Left colon (tissue), 2 donors: ENCODE measurements at regions not wholly inside any gene's neighbourhood (a gene's known extent, or its start where the extent isn't known, plus 50 kb on each side); places are given as distances from the start of the nearest gene placed in this dataset.

Experiments
- ATAC-seq: fragments of 200-7000 bp; cut with Tn5 transposase; one replicate; pipeline ENCODE4 v1.9.1; 2020; ENCODE audit warnings: mild to moderate bottlenecking, moderate library complexity
- DNase-seq, 2 donors: peaks; one replicate each; pipeline ENCODE4 v3.0.0-alpha.2; 2020
- intact Hi-C, 2 donors: fragments of 100-400 bp; cut with DNase I in 1 of 2; cut with micrococcal nuclease in 1 of 2; formaldehyde crosslinking; loops; one replicate each; pipeline versions ENCODE4 v1.11.2 to v1.14.0; 2022; cut with DNase I, micrococcal nuclease
- donor health status: DM: no; HTN: no; CAD: no.
- donor health status: DM: yes; HTN: yes; CAD: no.

DNA sequence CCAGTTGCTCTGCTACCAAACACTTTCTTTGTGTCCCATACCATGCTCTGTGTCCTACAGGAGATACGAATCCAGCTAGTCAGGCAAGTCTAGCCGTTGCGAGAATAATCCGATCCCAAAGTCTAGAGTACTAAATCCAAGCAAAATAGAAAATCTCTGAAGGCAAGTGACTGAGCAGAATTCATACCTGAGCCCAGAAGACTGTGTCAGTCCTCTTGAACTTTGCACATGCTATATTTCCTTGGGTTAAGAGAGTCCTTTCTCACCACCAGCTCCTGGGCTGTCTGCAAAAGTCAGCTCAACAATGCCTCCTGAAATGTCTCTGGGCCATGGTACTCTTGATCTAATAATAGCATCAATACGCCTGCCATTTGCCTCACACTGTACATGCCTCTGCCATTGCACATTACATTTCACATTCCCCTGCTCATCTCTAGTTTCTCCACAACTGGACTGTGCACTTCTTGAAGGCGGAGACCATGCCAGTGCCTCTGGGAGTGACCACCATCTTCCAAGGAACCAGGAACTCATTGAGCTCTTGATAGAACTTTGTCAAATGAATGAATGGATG lies 265.8 kb upstream of the ID2 start:
- DNase-seq (no peak), ATAC-seq (no peak)
- intact Hi-C loops: no loop called here

DNA sequence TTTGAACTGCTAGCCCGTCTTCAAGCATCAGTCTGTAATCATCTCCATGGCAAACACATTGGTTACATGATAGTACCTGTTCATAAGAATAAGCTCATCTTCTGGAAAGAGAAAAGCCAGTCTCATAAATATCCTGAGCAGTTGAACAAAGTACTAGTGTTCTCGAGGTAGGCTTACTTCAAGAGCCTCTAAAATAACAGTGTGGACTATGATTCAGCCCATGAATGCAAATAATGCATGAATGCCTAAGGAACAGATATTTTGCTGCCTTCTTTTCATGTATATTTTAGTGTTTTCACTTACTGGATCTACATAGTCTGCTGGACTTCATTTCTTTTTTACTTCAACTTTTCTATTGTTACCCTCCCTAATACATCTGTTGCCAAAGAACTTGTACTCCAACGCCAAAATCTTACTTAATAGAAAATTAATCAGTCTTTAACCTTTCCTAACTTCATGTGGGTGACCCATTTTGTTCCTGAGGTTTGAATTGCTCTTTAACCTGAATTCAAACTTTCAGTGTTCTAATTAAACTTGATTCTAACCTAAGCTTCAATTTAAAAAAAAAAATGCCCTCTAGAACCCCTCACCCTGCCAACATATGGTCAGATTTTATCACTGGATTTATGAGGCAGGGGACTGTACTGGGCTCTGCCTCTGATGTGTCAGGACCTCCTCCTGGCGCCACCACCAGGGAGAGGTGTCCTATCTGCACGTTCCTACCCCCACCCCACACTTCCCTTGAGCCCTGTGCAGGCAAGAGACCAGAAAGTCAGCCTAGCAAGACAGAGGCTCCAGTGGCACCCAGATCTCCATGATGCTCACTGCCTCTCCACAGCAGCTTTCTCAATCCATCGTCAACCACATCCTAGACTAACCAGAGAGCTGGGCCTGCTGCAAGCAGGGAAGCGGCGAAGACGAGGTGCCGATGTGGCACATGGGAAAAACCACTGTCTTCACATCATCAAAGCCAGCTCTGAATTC lies 264.7 kb upstream of the ID2 start:
- ATAC-seq (no peak), DNase-seq (no peak)
- intact Hi-C loops: no loop called here

DNA sequence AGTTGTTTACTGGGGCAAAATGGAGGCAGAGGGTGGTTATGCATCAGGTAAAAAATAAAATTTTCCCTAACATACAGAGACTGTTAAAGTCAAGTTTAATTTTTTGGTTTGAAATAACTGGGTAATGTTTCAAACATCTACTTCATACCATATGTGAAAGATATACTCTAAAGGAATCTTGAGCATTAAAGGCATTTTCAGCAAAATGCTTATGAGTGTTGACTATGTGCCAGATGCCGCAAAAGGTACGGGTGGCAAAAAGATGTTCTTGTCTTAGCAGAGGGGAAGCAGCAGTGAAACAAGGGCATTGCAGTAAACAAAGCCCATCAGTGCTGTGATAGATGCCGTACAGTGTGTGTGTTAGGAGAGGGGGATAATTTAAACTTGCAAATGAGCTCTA lies 263.1 kb upstream of the ID2 start:
- no peak for ATAC-seq
- no peak for DNase-seq
- intact Hi-C loops: no loop called here

DNA sequence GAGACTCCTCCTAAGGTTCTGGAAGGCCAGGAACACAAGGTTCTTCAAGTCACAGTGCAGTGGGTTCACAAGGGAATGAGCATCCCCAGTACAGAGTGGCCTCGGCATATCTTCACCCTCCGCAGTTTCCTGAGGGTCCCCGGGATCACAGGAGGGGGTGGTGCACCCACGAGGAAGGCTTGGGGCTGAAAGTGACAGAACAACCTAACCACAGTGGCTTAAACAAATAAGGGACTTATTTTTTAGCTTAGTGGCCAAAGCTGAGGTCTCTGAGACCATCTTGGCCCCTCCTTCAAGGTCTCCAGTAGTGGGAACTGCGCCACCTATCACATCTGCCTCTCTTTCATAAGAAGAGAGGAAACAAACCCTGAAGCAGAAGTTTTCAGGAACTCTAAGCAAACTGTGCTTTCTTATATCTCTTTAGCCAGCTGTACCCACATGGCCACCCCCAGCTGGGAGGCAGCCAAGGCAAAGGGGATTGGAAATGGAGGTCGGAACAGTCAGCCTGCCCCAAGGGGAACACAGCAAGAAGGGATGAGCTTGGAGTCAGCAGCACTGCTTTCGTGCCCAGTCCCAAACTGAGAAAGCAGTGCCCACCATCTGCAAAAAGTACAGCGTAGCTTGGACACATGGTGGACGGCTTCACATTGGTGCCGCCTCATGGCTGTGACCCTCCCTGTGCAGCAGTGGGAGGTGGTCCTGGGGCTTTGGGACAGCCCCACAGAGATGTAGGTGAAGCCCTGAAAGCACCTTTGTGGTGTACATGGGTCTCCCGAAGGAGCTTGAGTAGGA lies 260.0 kb upstream of the ID2 start:
- ATAC-seq (no peak), DNase-seq (no peak)

DNA sequence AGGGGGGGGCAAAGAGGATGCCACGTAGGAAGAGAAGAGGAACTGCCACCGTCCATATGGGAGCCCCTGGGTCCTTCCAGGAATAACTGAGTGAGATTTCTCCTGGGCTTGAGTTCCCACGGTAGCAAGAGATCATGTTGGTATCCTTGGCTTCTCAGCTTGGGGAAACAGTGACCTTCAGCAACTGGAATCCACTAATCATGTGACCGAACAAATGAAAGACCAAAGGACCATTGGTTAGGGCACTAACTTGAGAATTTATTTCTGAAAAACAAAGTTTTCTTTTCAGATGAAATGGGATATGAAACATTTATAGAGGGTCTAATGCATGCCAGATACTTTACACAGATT lies 259.4 kb upstream of the ID2 start:
- ATAC-seq (no peak), DNase-seq (no peak)

More for the DNA sequence above, 260.0 kb upstream of the ID2 start:
- intact Hi-C loops: no loop called here

DNA sequence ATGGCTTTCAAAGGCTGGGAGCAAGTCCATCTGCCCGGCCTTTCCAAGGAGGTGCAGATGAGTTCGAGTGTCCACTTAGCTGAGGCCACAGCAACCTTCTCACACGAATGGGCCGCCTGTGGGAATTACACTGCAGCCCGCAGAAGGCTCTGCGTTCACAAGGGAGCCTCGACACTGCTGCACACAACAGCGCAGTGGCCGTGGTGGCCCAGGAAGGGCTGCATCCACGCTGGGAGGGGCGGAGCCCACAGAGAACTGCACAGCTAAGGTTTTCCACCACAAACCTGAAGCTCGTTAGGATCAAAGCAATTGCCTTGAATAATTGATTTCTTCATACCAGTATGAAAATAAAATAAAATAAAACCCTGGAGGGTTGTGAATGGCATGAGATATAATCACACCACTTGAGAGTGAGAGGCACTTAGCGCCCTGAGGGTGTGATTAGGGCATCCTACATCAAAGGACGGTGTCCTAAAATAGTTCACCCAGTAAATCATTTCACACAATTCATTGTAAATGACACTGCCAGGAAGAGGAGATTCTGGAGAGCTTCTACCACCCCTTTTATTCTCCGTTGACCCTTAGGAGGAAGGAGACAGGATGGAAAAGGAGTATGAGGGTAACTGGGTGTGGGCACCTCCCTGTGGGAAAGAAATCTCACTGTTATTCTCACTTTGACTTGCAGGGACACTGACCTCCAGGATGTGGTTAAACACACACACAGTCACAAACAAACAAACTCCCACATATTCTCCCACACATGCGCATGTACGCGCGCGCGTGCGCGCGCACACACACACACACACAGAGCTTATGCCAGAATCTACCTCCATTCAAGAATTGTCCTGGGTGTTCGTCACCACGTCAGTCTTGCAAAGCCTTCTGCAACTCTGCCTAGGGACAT lies 256.6 kb upstream of the ID2 start:
- DNase-seq (no peak), ATAC-seq (no peak)
- intact Hi-C loops: no loop called here

More for the DNA sequence above, 259.4 kb upstream of the ID2 start:
- intact Hi-C loops: no loop called here

DNA sequence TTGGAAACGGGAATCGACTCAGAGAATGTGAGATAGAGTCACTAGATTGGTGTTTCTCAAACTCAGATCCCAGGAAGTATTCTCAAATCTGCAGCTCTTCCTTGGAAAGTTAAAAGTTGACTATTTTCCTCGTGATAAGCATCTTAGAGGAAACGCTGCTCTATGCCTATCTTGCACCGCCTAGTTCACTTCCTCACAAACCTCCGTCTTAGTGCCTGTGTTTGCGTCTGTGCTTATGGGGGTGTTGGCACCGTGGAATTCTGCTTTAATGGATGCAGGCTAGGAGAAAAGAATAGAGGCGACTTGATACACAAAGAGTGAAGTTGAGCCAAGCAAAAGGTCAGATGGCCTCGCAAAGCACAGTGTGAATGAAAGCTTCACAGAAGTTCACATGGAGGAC lies 255.3 kb upstream of the ID2 start:
- ATAC-seq: no peak
- no peak for DNase-seq

DNA sequence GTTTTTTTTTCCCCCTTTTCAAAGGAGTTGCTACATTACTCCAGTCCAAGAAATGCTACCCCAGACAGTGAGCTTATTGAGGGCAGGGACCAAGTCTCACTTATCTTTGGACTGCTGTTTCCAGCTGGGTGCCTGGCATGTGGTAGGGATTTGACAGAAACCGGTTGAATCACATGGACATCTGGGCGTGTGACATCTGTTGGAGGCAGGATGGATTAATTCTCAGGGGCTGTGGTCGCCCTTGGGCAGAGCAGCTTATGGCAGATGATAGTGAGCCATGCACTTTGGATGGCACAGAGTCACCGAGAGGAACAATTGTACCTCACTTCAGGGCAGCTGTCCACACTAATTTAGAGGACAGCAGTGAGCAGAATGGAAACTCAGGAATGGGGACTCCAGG lies 254.6 kb upstream of the ID2 start:
- ATAC-seq (no peak), DNase-seq (no peak)
- intact Hi-C loops: no loop called here

More for the DNA sequence above, 255.3 kb upstream of the ID2 start:
- intact Hi-C loops: no loop called here

DNA sequence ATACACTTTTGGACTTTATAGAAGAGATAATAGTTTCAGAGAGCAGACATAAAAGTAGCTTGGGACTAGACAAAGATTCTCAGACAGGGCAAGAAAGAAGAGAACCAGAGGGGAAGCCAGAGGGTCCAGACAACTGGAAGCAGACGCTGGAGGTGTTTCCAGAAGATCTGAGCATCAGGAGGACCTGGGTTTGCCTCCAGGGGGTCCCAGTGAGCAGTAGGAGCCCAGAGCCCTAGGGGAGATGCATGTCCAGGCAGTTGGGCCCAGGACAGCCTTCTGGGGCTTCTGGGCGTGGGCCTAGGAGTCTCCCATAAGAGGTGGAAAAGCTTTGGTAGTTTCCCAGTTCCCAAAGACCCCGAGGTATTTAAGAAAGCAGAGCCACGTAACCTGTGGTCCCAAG lies 251.2 kb upstream of the ID2 start:
- intact Hi-C loops: no loop called here
- no peak for ATAC-seq
- no peak for DNase-seq

DNA sequence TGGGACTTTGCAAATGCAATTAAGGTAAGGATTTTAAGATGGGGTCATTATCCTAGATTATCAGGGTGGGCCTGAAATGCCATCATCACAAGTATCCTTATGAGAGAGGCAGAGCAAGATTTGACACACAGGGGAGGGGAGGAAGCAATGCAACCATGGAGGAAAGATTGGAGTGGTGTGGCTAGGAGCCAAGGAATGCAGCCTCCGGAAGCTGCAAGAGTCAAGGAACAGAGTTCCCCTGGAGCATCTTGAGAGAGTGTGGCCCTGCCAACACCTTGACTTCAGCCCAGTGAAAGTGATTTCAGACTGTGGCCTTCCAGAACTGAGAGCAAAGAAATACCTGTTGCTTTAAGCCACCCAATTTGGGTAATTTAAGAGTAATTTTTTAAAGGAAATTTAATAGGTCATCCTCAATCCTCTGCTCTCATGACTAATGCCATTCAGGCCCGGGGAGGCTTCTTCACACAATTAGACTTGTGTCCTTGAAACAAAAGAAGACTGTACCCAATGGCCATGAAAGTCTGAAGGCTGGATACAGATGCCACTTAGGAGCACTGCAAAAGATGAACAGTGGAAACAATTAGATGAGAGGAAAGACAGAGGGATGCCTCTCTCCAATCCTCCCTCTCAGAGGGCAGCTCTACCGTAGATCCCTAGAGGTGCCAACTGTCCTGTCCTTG lies 250.3 kb upstream of the ID2 start:
- intact Hi-C loops: no loop called here
- DNase-seq (no peak), ATAC-seq (no peak)

DNA sequence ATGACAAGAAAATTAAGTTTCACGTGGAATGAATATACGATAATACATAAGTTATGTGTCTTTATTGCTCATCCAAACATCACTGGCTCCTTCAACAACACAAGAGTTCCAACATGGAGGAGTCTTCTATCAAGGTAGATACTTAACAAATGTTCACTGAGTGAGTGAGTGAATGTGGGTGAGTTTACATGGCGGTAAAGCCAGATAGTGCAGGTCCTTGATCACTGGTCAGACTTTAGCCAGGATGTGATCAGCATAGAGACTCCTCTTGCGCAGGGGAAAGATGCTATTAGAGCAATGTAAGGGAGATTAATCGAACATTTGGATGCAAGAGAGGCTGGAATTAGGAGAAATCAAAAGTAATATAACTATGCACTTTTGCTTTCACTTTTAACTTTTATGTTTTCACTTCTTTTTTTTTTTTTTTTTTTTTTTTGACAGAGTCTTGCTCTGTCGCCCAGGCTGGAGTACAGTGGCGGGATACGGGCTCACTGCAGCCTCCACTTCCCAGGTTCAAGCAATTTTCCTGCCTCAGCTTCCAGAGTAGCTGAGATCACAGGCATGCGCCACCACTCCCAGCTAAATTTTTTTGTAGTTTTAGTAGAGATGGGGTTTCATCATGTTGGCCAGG lies 249.0 kb upstream of the ID2 start:
- ATAC-seq (no peak), DNase-seq (no peak)
- intact Hi-C loops: no loop called here

DNA sequence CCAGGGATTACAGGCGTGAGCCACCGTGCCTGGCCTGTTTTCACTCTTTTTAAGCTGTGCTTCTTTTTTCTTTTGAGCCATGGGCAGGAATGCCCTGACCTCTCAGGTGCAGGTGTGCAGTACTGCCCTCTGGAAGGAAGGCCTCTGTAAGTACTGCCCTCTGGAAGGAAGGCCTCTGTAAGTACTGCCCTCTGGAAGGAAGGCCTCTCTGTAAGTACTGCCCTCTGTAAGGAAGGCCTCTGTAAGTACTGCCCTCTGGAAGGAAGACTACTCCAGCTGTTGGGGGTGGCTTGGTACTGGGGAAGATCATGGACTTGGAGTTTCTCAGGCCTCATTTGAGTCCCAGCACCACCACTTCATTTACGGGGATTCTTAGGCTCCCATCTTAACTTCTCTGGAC lies 248.5 kb upstream of the ID2 start:
- ATAC-seq: peak; percentile 61

DNA sequence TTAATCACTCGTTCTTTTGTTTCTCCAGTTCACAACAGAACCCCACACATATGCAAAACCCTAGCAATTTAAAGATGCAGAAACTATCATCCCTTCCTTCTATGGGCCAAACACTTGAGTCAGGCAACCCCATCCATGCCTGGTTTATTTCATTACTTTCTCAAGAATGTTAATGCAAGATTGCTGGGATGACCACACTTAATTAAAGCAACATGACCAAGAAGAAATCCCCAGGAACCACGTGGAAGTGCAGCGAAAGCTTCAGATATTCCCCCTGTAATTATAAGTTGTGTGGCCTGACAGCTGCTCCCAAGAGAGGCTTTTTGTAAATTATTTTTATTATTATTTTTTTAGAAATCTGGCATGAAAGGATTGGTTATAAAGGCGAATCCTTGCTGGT lies 246.2 kb upstream of the ID2 start:
- intact Hi-C loops: no loop called here
- no peak for ATAC-seq
- DNase-seq: no peak

More for the DNA sequence above, 248.5 kb upstream of the ID2 start:
- DNase-seq: no peak
- intact Hi-C loops: no loop called here

DNA sequence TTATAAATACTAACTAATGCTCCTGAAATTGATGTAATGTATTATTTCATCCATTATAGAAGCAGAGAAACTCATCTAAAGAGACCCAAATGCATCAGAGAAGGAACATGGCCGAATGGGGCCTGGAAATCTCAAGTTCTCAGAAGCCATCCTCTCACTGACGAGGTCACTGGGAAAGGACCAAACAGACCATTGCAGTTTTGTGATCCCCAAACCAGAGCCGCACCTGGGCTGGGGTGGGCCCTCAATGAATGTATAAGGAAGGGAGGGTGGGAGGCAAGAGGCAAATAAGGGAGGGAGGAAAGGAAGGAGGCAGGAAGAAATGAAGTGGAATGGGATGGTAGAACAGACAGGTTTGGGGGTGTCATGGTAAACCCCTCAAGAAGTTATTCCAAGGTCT lies 245.3 kb upstream of the ID2 start:
- DNase-seq (no peak), ATAC-seq (no peak)
- intact Hi-C loops: no loop called here

DNA sequence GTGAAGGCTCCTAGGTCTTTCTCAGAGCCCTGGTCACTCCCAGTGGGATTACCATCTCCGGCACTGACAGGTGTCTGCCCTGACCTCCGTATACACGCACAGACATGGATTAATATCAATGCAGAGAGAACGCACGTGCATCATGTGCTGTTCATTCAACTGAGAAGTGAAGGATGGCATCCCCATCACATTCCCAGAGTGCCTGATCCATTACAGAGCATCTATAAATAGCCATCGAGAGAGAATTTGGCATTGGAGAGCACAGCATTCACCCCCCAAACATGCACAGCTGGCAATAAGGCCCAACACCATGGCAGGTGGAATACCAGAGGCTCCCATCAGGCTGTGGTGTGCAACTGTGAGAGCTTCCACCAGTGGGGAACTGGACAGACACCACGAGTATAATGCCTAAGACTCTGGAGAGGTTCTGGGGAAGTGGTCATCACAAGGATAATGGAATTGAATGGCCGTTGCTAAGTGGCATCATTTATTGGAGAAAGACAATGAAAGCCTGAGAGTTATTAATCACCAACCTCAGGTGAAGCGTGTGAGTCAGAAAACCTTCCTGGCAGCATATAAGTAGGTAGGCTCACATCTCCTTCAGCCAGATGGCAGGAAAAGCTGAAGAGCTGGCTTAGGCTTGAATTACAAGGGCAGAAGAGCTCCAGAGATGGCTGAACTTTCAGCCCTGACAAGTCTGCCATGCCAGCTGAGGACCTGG lies 244.5 kb upstream of the ID2 start:
- DNase-seq (no peak), ATAC-seq (no peak)
- intact Hi-C loops: no loop called here

DNA sequence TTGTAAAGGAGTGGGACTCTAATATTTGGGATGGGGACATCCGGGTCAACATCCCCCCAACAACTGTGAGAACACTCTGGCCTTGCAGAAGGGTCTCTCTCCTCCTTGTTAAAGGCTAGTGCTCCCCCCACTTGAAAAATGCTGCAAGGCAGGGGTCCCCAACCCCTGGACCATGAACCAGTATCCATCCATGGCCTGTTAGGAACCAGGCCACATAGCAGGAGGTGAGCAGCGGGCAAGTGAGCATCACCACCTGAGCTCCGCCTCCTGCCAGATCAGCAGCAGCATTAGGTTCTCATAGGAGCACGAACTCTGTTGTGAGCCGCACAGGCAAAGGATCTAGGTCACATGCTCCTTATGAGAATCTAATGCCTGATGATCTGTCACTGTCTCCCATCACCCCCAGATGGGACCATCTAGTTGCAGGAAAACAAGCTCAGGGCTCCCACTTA lies 243.9 kb upstream of the ID2 start:
- intact Hi-C loops: no loop called here
- DNase-seq (no peak), ATAC-seq (no peak)

DNA sequence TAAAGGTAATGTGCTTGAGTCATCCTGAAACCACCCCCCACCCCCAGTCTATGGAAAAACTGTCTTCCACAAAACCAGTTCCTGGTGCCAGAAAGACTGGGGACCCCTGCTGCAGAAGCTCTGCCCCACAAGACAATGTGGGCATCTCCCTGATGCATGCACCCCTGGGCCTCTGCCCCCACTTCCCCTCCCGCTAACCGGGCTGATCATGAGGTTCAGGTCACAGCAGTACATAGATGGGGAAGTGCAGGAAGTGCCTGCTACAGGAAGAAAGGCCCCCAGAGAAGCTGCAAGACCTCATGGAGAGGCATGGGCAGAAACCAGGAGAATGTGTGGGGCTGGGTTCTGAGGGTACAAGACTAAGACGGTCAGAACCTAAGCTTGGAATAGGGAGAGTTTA lies 243.4 kb upstream of the ID2 start:
- ATAC-seq: peak; percentile 20

More for the DNA sequence above, 243.4 kb upstream of the ID2 start:
- intact Hi-C loops: no loop called here
- DNase-seq: no peak
